SK-N-SH (cell line): ENCODE measurements at regions not wholly inside any gene's neighbourhood (a gene's known extent, or its start where the extent isn't known, plus 50 kb on each side); places are given as distances from the start of the nearest gene placed in this dataset.

ENCODE experiments used
- CTCF ChIA-PET: fragments of 300-600, 350-600 bp; formaldehyde crosslinking; extraction: SDS; loops from one replicate; lab custom pipeline; 2021; lab: Yijun Ruan, JAX
- POLR2A ChIA-PET: fragments of 350-600 bp; sonication (Branson Sonifier 250); formaldehyde crosslinking; extraction: SDS; loops from one replicate; lab custom pipeline; 2020; ENCODE audit warnings: antibody characterized with exemption, inconsistent platforms; lab: Yijun Ruan, JAX
- DNase-seq: peaks from one replicate; pipeline ENCODE4 v3.0.0; 2012
- H2AFZ ChIP-seq: fragments of 200-600 bp; sonication (generic); 2 replicates; pipeline ENCODE4 v1.8.1; 2016; ENCODE audit warnings: antibody characterized with exemption, mild to moderate bottlenecking, low read depth
- H3F3A ChIP-seq: fragments of 200-600 bp; sonication (generic); replicated peaks from 2 replicates; pipeline ENCODE3; 2016; ENCODE audit warnings: antibody characterized with exemption, mild to moderate bottlenecking; ENCODE audit not compliant: insufficient read depth
- H3K27ac ChIP-seq, 2 experiments: fragments of 200-500 bp in 1 of 2; fragments of 200-600 bp in 1 of 2; sonication (Bioruptor generic) in 1 of 2; sonication (generic), shearing (Covaris generic) in 1 of 2; 2 replicates each; pipeline versions ENCODE4 v1.5.1 to v1.6.1; 2014 to 2016; ENCODE audit warnings: low read depth in 2 of 2, inconsistent platforms in 1 of 2, low read length in 1 of 2, mild to moderate bottlenecking in 1 of 2, mixed read lengths in 1 of 2
- H3K27me3 ChIP-seq: fragments of 200-600 bp; sonication (generic), shearing (Covaris generic); 2 replicates; pipeline ENCODE4 v1.6.1; 2016; ENCODE audit warnings: mixed run types; ENCODE audit not compliant: insufficient read depth
- H3K36me3 ChIP-seq, 2 experiments: fragments of 200-500 bp in 1 of 2; fragments of 200-600 bp in 1 of 2; sonication (Bioruptor generic) in 1 of 2; sonication (generic) in 1 of 2; replicated peaks in 1 of 2; 2 replicates each; pipeline versions ENCODE3 to v1.5.1; 2014 to 2016; ENCODE audit warnings: low read length in 1 of 2, mild to moderate bottlenecking in 1 of 2; ENCODE audit not compliant: insufficient read depth in 2 of 2, control insufficient read depth in 1 of 2
- H3K4me1 ChIP-seq, 2 experiments: fragments of 200-500 bp in 1 of 2; fragments of 200-600 bp in 1 of 2; sonication (Bioruptor generic) in 1 of 2; sonication (generic), shearing (Covaris generic) in 1 of 2; 2 replicates each; pipeline versions ENCODE4 v1.5.1 to v1.6.1; 2014 to 2016; ENCODE audit warnings: low read depth in 1 of 2, low read length in 1 of 2, mixed run types in 1 of 2; ENCODE audit not compliant: insufficient read depth in 2 of 2, control insufficient read depth in 1 of 2
- H3K4me2 ChIP-seq: fragments of 200-600 bp; sonication (generic), shearing (Covaris generic); 2 replicates; pipeline ENCODE4 v1.6.1; 2017; ENCODE audit warnings: mixed run types
- H3K4me3 ChIP-seq, 2 experiments: fragments of 200-500 bp in 1 of 2; fragments of 200-600 bp in 1 of 2; sonication (Bioruptor generic) in 1 of 2; sonication (generic), shearing (Covaris generic) in 1 of 2; 2 replicates each; pipeline versions ENCODE4 v1.5.1 to v1.8.1; 2014 to 2016; ENCODE audit warnings: low read depth in 2 of 2, inconsistent platforms in 1 of 2, low read length in 1 of 2, mild to moderate bottlenecking in 1 of 2, mixed read lengths in 1 of 2, moderate library complexity in 1 of 2
- H3K79me2 ChIP-seq: fragments of 200-600 bp; sonication (generic); 2 replicates; pipeline ENCODE4 v1.8.1; 2017; ENCODE audit warnings: mild to moderate bottlenecking; ENCODE audit not compliant: insufficient read depth
- H3K9ac ChIP-seq: fragments of 200-600 bp; sonication (generic); 2 replicates; pipeline ENCODE4 v1.6.1; 2017; ENCODE audit warnings: mixed run types
- H3K9me2 ChIP-seq: fragments of 200-600 bp; sonication (generic); 2 replicates; pipeline ENCODE4 v1.6.1; 2017; ENCODE audit warnings: mixed run types
- H3K9me3 ChIP-seq: fragments of 200-600 bp; sonication (generic); 2 replicates; pipeline ENCODE4 v1.6.1; 2017; ENCODE audit warnings: mixed run types, mild to moderate bottlenecking, moderate library complexity
- H4K20me1 ChIP-seq: fragments of 200-600 bp; sonication (generic); 2 replicates; pipeline ENCODE4 v1.6.1; 2017; ENCODE audit warnings: mild to moderate bottlenecking, mixed run types; ENCODE audit not compliant: insufficient read depth
- ELF1 ChIP-seq: IDR thresholded peaks from 2 replicates; pipeline ENCODE4 v1.4.0; 2012
- EP300 ChIP-seq, 2 experiments: IDR thresholded peaks; 2 replicates each; pipeline versions ENCODE4 v1.4.0 to v1.6.1; 2012; ENCODE audit warnings: borderline replicate concordance in 1 of 2, low read depth in 1 of 2, low read length in 1 of 2
- FOXJ3 ChIP-seq: sonication (generic); formaldehyde crosslinking; IDR thresholded peaks from 2 replicates; pipeline ENCODE4 v1.5.1; 2020; ENCODE audit warnings: mild to moderate bottlenecking, missing genetic modification reagents
- FOXM1 ChIP-seq: IDR thresholded peaks from 2 replicates; pipeline ENCODE4 v1.4.0; 2012; ENCODE audit warnings: low read depth, mild to moderate bottlenecking
- GABPA ChIP-seq: IDR thresholded peaks from 2 replicates; pipeline ENCODE4 v1.4.0; 2012; ENCODE audit warnings: low read depth, mild to moderate bottlenecking
- MEF2A ChIP-seq: IDR thresholded peaks from 2 replicates; pipeline ENCODE4 v1.4.0; 2012; ENCODE audit warnings: low read depth, borderline replicate concordance
- NFIC ChIP-seq: IDR thresholded peaks from 2 replicates; pipeline ENCODE4 v1.4.0; 2012; ENCODE audit warnings: borderline replicate concordance
- NRF1 ChIP-seq: IDR thresholded peaks from 2 replicates; pipeline ENCODE4 v1.6.1; 2012; ENCODE audit warnings: low read depth, mild to moderate bottlenecking, low read length
- RAD21 ChIP-seq: IDR thresholded peaks from 2 replicates; pipeline ENCODE4 v1.6.1; 2012; ENCODE audit warnings: mild to moderate bottlenecking, low read length
- RCOR1 ChIP-seq: fragments of 150-350 bp; IDR thresholded peaks from 2 replicates; pipeline ENCODE4 v1.6.1; 2017; ENCODE audit warnings: antibody characterized with exemption, low read length
- RXRA ChIP-seq: IDR thresholded peaks from 2 replicates; pipeline ENCODE4 v1.4.0; 2012; ENCODE audit warnings: low read depth, mild to moderate bottlenecking, borderline replicate concordance
- SIN3A ChIP-seq: IDR thresholded peaks from 2 replicates; pipeline ENCODE4 v1.6.1; 2012; ENCODE audit warnings: low read depth, mild to moderate bottlenecking, low read length, moderate library complexity, borderline replicate concordance
- SMC3 ChIP-seq: IDR thresholded peaks from 2 replicates; pipeline ENCODE4 v1.6.1; 2012; ENCODE audit warnings: low read depth, low read length, improper control_type of control experiment
- TAF1 ChIP-seq: IDR thresholded peaks from 2 replicates; pipeline ENCODE4 v1.6.1; 2012; ENCODE audit warnings: low read depth, mild to moderate bottlenecking, low read length, moderate library complexity, borderline replicate concordance
- TCF12 ChIP-seq: IDR thresholded peaks from 2 replicates; pipeline ENCODE4 v1.4.0; 2012
- YY1 ChIP-seq: IDR thresholded peaks from 2 replicates; pipeline ENCODE4 v1.4.0; 2012; ENCODE audit warnings: low read depth, mild to moderate bottlenecking
- WGBS: methylation state at CpG from one replicate; pipeline ENCODE4 v1.1.6; 2017; ENCODE audit warnings: low lambda C conversion rate; 5-methylcytosine and 5-hydroxymethylcytosine counted together
- TF ChIP-seq, protein P1 (sequence below): fragments of 150-350 bp; IDR thresholded peaks from 2 replicates; pipeline ENCODE4 v1.6.1; 2017; ENCODE audit warnings: antibody characterized with exemption, low read length, low read depth, borderline replicate concordance
- TF ChIP-seq, protein P2 (sequence below): fragments of 200-600 bp; sonication (generic); IDR thresholded peaks from 2 replicates; pipeline ENCODE4 v1.6.1; 2017; ENCODE audit warnings: antibody characterized with exemption, mild to moderate bottlenecking, moderate library complexity
- TF ChIP-seq, protein P3 (sequence below): IDR thresholded peaks from 2 replicates; pipeline ENCODE4 v1.4.0; 2012; ENCODE audit warnings: low read depth, borderline replicate concordance
- TF ChIP-seq, protein P4 (sequence below): IDR thresholded peaks from 2 replicates; pipeline ENCODE4; 2012
- TF ChIP-seq, protein P5 (sequence below): IDR thresholded peaks from 2 replicates; pipeline ENCODE4 v1.4.0; 2012; ENCODE audit warnings: low read depth, borderline replicate concordance

DNA sequence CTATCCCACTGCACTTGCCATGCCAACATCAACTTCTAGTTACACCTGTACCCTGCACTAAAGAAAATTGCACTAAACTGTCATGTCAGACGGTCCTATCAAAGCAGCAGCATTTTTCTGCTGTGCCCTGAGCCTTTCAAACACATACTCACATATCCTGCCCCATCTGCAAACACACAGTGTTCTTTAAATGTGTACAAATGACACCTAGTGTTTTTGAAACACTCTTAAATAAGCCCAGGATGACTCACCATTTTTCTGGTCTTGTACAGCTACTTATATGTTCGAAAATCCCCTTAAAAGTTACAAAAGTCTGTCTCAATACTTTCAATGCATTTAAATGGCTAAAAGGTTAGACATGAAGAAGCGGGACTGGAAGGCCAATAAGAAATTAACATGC, 346.7 kb upstream of the PPARGC1A start:
- Histone ChIP-seq H3K27me3 (peaks cover 1% of the 10 kb centered on the region; the same call in 1 of the 2 replicates), H3K9ac (no peak overlapping the region), H3K27ac (no peak overlapping the region), H3K9me3 (no peaks in the 10 kb centered on the region), H3K4me3 (no peak overlapping the region), H3F3A (no peaks in the 10 kb centered on the region), H3K9me2 (no peaks in the 10 kb centered on the region), H3K4me2 (no peak overlapping the region), H3K36me3 (no peaks in the 10 kb centered on the region), H4K20me1 (no peaks in the 10 kb centered on the region), H3K4me1 (no peaks in the 10 kb centered on the region), H3K79me2 (no peaks in the 10 kb centered on the region), H2AFZ (no peak overlapping the region)
- ChIA-PET CTCF (no interaction called here), POLR2A (no interaction called here)
- DNase-seq: no peak
- 5% methylated on average over 3 of the region's 3 CpGs for WGBS
- TF ChIP-seq, protein P1, sequence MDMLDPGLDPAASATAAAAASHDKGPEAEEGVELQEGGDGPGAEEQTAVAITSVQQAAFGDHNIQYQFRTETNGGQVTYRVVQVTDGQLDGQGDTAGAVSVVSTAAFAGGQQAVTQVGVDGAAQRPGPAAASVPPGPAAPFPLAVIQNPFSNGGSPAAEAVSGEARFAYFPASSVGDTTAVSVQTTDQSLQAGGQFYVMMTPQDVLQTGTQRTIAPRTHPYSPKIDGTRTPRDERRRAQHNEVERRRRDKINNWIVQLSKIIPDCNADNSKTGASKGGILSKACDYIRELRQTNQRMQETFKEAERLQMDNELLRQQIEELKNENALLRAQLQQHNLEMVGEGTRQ: no peak
- TF ChIP-seq FOXJ3 (CRISPR knock-in tag): no peak
- TF ChIP-seq NFIC: no peak
- TF ChIP-seq SMC3: no peak
- TF ChIP-seq, protein P2, sequence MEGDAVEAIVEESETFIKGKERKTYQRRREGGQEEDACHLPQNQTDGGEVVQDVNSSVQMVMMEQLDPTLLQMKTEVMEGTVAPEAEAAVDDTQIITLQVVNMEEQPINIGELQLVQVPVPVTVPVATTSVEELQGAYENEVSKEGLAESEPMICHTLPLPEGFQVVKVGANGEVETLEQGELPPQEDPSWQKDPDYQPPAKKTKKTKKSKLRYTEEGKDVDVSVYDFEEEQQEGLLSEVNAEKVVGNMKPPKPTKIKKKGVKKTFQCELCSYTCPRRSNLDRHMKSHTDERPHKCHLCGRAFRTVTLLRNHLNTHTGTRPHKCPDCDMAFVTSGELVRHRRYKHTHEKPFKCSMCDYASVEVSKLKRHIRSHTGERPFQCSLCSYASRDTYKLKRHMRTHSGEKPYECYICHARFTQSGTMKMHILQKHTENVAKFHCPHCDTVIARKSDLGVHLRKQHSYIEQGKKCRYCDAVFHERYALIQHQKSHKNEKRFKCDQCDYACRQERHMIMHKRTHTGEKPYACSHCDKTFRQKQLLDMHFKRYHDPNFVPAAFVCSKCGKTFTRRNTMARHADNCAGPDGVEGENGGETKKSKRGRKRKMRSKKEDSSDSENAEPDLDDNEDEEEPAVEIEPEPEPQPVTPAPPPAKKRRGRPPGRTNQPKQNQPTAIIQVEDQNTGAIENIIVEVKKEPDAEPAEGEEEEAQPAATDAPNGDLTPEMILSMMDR: no peak
- no peak for TF ChIP-seq RXRA
- no peak for TF ChIP-seq RCOR1
- TF ChIP-seq GABPA: no peak
- no peak for TF ChIP-seq RAD21
- TF ChIP-seq, protein P3, sequence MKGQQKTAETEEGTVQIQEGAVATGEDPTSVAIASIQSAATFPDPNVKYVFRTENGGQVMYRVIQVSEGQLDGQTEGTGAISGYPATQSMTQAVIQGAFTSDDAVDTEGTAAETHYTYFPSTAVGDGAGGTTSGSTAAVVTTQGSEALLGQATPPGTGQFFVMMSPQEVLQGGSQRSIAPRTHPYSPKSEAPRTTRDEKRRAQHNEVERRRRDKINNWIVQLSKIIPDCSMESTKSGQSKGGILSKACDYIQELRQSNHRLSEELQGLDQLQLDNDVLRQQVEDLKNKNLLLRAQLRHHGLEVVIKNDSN: no peak
- TF ChIP-seq TCF12: no peak
- no peak for TF ChIP-seq ELF1
- no peak for TF ChIP-seq EP300 (IDR thresholded peaks at IDR 0.05; ENCODE audit: borderline replicate concordance in 1 of 2, low read depth in 1 of 2, low read length in 1 of 2)
- no peak for TF ChIP-seq MEF2A

GRCh38 chr4:24236120-24236519, 346.3 kb upstream of the PPARGC1A start:
- Histone ChIP-seq H2AFZ (no peak overlapping the region), H3F3A (no peaks in the 10 kb centered on the region), H3K36me3 (no peaks in the 10 kb centered on the region), H3K9me2 (no peaks in the 10 kb centered on the region), H3K4me2 (no peak overlapping the region), H3K4me3 (no peak overlapping the region), H4K20me1 (no peaks in the 10 kb centered on the region), H3K27ac (no peak overlapping the region), H3K9me3 (no peaks in the 10 kb centered on the region), H3K9ac (no peak overlapping the region), H3K27me3 (peaks cover 5% of the 10 kb centered on the region; the same call in 1 of the 2 replicates), H3K4me1 (no peaks in the 10 kb centered on the region), H3K79me2 (no peaks in the 10 kb centered on the region)
- no peak for DNase-seq
- CTCF ChIA-PET: no interaction called here
- 3% methylated on average over 5 of the region's 5 CpGs for WGBS
- POLR2A ChIA-PET: no interaction called here
- TF ChIP-seq RXRA (no peak), FOXM1 (no peak), SIN3A (no peak), NRF1 (no peak), FOXJ3 (CRISPR knock-in tag) (no peak), YY1 (no peak), RCOR1 (no peak), TCF12 (no peak), TAF1 (no peak)
- TF ChIP-seq, protein P4, sequence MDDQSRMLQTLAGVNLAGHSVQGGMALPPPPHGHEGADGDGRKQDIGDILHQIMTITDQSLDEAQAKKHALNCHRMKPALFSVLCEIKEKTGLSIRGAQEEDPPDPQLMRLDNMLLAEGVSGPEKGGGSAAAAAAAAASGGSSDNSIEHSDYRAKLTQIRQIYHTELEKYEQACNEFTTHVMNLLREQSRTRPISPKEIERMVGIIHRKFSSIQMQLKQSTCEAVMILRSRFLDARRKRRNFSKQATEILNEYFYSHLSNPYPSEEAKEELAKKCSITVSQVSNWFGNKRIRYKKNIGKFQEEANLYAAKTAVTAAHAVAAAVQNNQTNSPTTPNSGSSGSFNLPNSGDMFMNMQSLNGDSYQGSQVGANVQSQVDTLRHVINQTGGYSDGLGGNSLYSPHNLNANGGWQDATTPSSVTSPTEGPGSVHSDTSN: no peak
- TF ChIP-seq, protein P5, sequence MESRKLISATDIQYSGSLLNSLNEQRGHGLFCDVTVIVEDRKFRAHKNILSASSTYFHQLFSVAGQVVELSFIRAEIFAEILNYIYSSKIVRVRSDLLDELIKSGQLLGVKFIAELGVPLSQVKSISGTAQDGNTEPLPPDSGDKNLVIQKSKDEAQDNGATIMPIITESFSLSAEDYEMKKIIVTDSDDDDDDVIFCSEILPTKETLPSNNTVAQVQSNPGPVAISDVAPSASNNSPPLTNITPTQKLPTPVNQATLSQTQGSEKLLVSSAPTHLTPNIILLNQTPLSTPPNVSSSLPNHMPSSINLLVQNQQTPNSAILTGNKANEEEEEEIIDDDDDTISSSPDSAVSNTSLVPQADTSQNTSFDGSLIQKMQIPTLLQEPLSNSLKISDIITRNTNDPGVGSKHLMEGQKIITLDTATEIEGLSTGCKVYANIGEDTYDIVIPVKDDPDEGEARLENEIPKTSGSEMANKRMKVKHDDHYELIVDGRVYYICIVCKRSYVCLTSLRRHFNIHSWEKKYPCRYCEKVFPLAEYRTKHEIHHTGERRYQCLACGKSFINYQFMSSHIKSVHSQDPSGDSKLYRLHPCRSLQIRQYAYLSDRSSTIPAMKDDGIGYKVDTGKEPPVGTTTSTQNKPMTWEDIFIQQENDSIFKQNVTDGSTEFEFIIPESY: no peak
- TF ChIP-seq, protein P1: no peak
- TF ChIP-seq, protein P3: no peak
